T-helper 9 cell (primary cell): ENCODE measurements at regions not wholly inside any gene's neighbourhood (a gene's known extent, or its start where the extent isn't known, plus 50 kb on each side); places are given as distances from the start of the nearest gene placed in this dataset.

ENCODE experiments used
- DNase-seq: peaks from one replicate; pipeline ENCODE4 v3.0.0-alpha.2; 2020

- no peak for DNase-seq
These were observed 55.1 kb downstream of the KIF4B start for GRCh38 chr5:155068616-155069100.

DNA sequence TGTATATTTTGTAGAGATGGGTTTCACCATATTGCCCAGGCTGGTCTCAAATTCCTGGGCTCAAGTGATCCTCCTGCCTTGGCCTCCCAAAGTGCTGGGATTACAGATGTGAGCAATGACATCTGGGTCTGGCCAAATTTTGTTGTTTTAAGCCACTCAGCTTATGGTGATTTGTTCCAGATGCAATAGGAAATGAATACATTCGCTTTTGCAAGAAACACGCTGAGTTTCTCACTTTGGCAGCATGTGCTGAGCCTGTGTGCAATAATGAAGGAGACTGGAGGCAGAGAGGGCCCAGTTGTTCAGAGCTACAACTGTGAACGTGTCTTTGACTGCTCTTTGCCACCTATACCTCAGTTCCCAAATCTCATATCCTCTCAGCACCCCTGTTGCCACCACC lies 56.4 kb downstream of the KIF4B start:
- DNase-seq, result no peak

GRCh38 chr5:155070781-155071180 lies 57.2 kb downstream of the KIF4B start:
- DNase-seq, result no peak

DNA sequence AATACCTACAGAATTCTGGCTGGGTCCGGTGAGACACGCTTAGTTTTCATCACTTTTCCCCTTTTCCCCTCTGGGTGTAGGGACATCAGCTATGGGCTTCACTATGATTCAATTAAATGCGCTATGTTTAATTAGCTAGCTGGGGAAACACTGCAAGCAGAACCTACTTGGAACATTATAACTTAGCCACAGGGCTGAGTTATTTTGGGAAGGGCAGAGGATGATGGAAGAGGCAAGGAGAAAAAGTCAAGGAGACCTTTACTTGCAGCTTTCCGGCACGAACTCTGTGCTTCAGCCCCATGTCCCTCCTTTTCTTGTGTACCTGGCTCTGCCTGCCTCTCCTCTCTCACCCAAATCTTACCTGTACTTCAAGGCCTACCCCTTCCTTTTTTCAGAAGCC lies 62.8 kb downstream of the KIF4B start:
- no peak for DNase-seq

DNA sequence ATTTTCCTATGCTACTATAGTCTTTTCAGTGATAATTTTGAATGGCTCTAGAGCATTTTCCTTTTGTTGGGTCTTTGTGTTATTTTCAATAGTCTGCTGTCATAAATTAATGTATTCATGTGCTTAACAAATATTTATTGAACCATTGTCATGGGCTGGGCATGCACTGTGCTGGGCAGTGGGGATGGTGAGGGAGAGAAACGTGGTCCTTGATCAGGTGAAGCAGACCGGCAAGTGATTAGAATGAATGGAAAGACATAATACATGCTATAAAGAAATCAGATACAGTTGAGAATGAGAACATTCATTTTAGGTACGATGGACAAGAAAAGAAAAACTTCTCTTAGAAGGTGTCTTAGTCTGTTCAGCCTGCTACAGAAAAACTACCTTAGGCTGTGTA lies 66.1 kb downstream of the KIF4B start:
- no peak for DNase-seq

DNA sequence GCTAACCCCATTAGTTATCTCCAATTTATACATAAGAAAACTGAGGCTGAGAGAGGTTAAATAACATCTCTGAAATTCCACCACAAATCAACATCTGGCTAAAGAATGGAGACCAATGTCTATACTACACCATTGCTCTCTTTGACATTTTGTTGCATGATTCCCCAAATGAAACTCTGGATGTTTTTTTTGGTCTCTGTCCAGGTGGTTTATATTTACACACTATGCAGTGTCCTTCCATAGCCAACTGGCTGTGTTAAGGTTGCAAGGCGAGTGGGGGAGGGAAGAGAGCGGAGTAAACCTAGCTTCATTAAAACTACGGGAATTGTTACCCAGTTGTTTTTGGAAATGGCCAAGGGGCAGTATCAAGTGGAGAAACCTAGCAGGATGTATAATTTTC lies 67.2 kb downstream of the KIF4B start:
- no peak for DNase-seq

GRCh38 chr5:155081618-155082017 lies 68.1 kb downstream of the KIF4B start:
- no peak for DNase-seq

GRCh38 chr5:155082401-155082800 lies 68.8 kb downstream of the KIF4B start:
- DNase-seq, result no peak

GRCh38 chr5:155085282-155085989 lies 71.9 kb downstream of the KIF4B start:
- DNase-seq, result no peak

DNA sequence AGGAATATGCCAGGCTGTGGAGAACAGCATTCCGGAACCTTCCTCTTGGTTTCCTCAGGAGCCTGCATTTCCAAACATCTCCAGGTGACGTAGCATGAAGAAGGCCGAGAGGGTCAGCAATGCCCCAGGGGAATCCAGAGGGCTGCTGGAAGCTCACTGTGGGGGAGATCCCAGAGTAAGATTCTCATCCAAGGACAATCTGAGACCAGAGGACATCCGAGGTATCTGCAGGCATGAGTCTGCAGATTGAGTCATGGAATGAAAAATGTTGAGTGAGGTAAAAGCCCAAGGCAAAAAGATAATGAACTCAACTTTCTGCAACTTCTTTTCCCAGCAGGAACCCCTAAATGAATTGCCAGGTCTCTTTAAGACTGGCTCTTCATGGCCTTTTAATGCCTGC lies 73.5 kb downstream of the KIF4B start:
- no peak for DNase-seq

GRCh38 chr5:155088811-155089210 lies 75.3 kb downstream of the KIF4B start:
- no peak for DNase-seq

GRCh38 chr5:155089643-155090042 lies 76.1 kb downstream of the KIF4B start:
- DNase-seq, result no peak

- DNase-seq, result no peak
These were observed 77.6 kb downstream of the KIF4B start for GRCh38 chr5:155091063-155091648.

- DNase-seq, result no peak
These were observed 78.5 kb downstream of the KIF4B start for GRCh38 chr5:155091768-155092717.

- DNase-seq, result no peak
These were observed 80.9 kb downstream of the KIF4B start for GRCh38 chr5:155094455-155094854.

DNA sequence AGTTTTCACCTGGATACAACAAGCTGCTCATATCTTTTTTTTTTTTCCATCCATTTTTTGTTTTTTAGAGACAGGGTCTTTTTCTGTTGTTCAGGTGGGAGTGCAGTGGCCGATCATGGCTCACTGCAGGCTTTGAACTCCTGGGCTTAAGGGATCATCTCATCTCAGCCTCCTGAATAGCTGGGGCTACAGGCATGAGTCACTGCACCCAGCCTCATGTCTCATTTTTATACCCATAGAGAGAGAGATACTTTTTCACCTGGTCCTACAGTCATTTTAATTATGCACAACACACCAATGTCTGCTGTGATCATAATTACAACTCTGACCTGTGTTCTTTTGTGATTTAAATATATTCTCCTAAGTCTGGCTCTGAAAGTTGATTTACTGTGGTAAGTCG lies 84.4 kb downstream of the KIF4B start:
- no peak for DNase-seq

DNA sequence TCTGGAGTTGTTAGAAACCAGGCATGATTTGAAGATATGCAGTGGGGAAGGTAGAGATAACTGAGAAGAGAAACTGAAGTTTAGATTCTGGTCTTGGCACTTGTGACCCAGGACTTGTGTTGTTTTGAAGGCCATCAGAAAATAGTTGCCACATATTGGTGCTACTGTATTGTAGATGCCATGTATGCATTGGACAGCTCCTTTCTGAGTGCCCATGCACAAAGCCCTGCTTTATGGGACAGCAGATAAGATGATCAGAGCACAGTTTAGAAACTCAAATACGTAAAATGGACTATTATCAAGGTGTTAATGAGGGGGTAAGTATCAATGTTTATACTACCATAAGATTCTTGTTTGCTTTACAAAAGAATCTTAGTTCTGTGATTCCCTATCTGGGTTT lies 84.9 kb downstream of the KIF4B start:
- no peak for DNase-seq

GRCh38 chr5:155101697-155102096 lies 88.1 kb downstream of the KIF4B start:
- DNase-seq, result no peak

- DNase-seq, result no peak
These were observed 89.6 kb downstream of the KIF4B start for GRCh38 chr5:155103146-155103545.

- no peak for DNase-seq
These were observed 90.9 kb downstream of the KIF4B start for GRCh38 chr5:155104441-155104840.

GRCh38 chr5:155106221-155106620 lies 92.7 kb downstream of the KIF4B start:
- no peak for DNase-seq

DNA sequence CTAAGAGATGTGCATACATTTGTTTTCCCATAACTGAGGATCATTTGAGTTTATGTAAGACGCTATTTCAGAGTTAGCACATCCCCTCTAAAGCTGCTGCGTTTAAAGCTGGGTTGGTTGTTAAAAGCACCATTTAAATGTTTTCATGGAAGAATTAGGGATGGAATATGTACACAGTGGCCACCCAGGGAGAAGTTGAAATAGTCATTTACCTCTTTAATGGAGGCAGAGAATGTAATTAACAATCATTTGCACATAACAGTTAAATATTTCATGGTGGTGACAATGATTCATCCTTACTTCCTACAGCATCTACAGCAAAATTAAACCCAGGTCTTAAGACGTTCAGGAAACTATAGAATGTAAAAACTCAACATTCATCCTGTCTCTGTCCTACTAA lies 100.3 kb downstream of the KIF4B start:
- DNase-seq, result no peak

- DNase-seq, result no peak
These were observed 101.1 kb downstream of the KIF4B start for GRCh38 chr5:155114655-155115054.
